ENCODE measurements at regions not wholly inside any gene's neighbourhood (a gene's known extent, or its start where the extent isn't known, plus 50 kb on each side); places are given as distances from the start of the nearest gene placed in this dataset.
"Not testable (repeated sequence)": the region's sequence is repeated elsewhere in the genome, so short reads cannot be mapped to it uniquely, and the experiment has no call there.

DNA sequence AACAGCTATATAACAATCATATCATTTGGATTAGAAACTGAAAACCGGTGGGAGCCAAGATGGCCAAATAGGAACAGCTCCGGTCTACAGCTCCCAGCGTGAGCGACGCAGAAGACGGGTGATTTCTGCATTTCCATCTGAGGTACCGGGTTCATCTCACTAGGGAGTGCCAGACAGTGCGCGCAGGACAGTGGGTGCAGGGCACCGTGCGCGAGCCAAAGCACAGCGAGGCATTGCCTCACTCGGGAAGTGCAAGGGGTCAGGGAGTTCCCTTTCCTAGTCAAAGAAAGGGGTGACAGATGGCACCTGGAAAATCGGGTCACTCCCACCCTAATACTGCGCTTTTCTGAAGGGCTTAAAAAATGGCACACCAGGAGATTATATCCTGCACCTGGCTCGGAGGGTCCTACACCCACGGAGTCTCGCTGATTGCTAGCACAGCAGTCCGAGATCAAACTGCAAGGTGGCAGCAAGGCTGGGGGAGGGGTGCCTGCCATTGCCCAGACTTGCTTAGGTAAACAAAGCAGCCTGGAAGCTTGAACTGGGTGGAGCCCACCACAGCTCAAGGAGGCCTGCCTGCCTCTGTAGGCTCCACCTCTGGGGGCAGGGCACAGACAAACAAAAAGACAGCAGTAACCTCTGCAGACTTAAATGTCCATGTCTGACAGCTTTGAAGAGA is 1041.5 kb downstream of the SLC6A15 start:
- WGBS: 92% methylated on average over 20 of the region's 20 CpGs
- H3K9me3 ChIP-seq (ENCODE audit: control insufficient read depth in 4 of 4, low read length in 3 of 4); H3K9ac ChIP-seq (ENCODE audit: low read depth in 1 of 2, low read length in 2 of 2); H3K4me1 ChIP-seq (ENCODE audit: control insufficient read depth in 4 of 4, insufficient read depth in 4 of 4, low read length in 3 of 4); DNase-seq (ENCODE audit: low spot score); H3K4me3 ChIP-seq (ENCODE audit: low read depth in 1 of 3, low read length in 3 of 3); H3K36me3 ChIP-seq (ENCODE audit: control insufficient read depth in 4 of 4, insufficient read depth in 3 of 4, low read depth in 1 of 4, low read length in 3 of 4); H3K27ac ChIP-seq (ENCODE audit: low read depth in 1 of 2, low read length in 2 of 2); H3K27me3 ChIP-seq (ENCODE audit: control insufficient read depth in 4 of 4, insufficient read depth in 4 of 4, low read length in 3 of 4): not testable (repeated sequence)

DNA sequence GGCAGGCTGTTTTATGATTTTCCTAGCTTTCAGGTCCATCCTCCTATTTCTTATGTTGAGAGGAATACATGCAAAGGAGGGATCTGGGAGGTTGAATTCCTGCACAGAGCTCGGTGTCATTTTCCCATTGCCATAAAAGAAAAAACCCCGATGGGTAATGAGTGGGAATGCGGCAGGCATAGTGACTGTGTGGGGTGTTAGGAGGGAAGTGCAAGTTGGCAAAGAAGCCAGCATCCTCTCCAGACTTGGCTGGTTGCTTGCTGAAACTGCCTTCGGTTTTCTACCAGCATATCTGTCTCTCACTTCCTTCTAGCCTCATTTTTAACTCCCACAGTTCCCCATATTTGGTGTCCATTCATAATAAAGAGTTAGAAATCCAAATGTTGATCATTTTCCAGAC is 1046.1 kb downstream of the SLC6A15 start:
- no peak for DNase-seq (ENCODE audit: low spot score)
- Histone ChIP-seq H3K9ac (ENCODE audit: low read depth in 1 of 2, low read length in 2 of 2) (no peak overlapping the region), H3K4me3 (ENCODE audit: low read depth in 1 of 3, low read length in 3 of 3) (no peak overlapping the region), H3K9me3 (ENCODE audit: control insufficient read depth in 4 of 4, low read length in 3 of 4) (no peaks in the 10 kb centered on the region), H3K4me1 (ENCODE audit: control insufficient read depth in 4 of 4, insufficient read depth in 4 of 4, low read length in 3 of 4) (no peaks in the 10 kb centered on the region), H3K27ac (ENCODE audit: low read depth in 1 of 2, low read length in 2 of 2) (no peak overlapping the region), H3K27me3 (ENCODE audit: control insufficient read depth in 4 of 4, insufficient read depth in 4 of 4, low read length in 3 of 4) (peaks cover 0 to 3% (median 0%) of the 10 kb centered on the region in 4 donors), H3K36me3 (ENCODE audit: control insufficient read depth in 4 of 4, insufficient read depth in 3 of 4, low read depth in 1 of 4, low read length in 3 of 4) (no peaks in the 10 kb centered on the region)
- 78% methylated on average over 4 of the region's 4 CpGs for WGBS
- TF ChIP-seq, protein P1, sequence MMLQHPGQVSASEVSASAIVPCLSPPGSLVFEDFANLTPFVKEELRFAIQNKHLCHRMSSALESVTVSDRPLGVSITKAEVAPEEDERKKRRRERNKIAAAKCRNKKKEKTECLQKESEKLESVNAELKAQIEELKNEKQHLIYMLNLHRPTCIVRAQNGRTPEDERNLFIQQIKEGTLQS (IDR thresholded peaks at IDR 0.05): no peak
- TF ChIP-seq, protein P2, sequence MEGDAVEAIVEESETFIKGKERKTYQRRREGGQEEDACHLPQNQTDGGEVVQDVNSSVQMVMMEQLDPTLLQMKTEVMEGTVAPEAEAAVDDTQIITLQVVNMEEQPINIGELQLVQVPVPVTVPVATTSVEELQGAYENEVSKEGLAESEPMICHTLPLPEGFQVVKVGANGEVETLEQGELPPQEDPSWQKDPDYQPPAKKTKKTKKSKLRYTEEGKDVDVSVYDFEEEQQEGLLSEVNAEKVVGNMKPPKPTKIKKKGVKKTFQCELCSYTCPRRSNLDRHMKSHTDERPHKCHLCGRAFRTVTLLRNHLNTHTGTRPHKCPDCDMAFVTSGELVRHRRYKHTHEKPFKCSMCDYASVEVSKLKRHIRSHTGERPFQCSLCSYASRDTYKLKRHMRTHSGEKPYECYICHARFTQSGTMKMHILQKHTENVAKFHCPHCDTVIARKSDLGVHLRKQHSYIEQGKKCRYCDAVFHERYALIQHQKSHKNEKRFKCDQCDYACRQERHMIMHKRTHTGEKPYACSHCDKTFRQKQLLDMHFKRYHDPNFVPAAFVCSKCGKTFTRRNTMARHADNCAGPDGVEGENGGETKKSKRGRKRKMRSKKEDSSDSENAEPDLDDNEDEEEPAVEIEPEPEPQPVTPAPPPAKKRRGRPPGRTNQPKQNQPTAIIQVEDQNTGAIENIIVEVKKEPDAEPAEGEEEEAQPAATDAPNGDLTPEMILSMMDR (IDR thresholded peaks at IDR 0.05; ENCODE audit: low read depth, low read length, missing input control): no peak
- no peak for TF ChIP-seq RXRA (IDR thresholded peaks at IDR 0.05)

DNA sequence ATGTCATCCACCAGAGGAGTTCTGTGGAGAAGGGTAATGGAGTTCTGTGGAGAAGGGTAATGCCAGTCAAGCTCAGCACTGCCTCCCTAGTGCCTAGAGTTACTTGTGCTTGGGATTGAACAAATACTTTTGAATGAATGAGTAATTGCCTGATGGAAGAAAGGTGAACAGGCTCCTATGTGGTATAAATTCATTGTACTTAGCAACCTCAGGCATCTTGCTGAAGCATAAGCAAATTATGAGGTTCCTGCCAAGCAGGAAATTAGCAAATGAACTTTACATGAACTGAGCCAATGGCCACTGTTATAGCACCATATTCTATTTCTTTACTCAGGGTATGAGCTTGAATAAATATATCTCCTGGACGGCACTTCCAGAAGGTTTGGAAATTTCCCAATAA is 1047.2 kb downstream of the SLC6A15 start:
- Histone ChIP-seq H3K4me1 (ENCODE audit: control insufficient read depth in 4 of 4, insufficient read depth in 4 of 4, low read length in 3 of 4) (no peaks in the 10 kb centered on the region), H3K4me3 (ENCODE audit: low read depth in 1 of 3, low read length in 3 of 3) (no peak overlapping the region), H3K9ac (ENCODE audit: low read depth in 1 of 2, low read length in 2 of 2) (no peak overlapping the region), H3K36me3 (ENCODE audit: control insufficient read depth in 4 of 4, insufficient read depth in 3 of 4, low read depth in 1 of 4, low read length in 3 of 4) (no peaks in the 10 kb centered on the region), H3K27ac (ENCODE audit: low read depth in 1 of 2, low read length in 2 of 2) (no peak overlapping the region), H3K27me3 (ENCODE audit: control insufficient read depth in 4 of 4, insufficient read depth in 4 of 4, low read length in 3 of 4) (peaks cover 0 to 3% (median 0%) of the 10 kb centered on the region in 4 donors), H3K9me3 (ENCODE audit: control insufficient read depth in 4 of 4, low read length in 3 of 4) (no peaks in the 10 kb centered on the region)
- DNase-seq (ENCODE audit: low spot score): no peak
- no peak for TF ChIP-seq NR2F2 (IDR thresholded peaks at IDR 0.05)
- TF ChIP-seq TAF1 (conservative IDR thresholded peaks at IDR 0.05): no peak
- TF ChIP-seq RAD21 (IDR thresholded peaks at IDR 0.05): no peak
- TF ChIP-seq GABPA (IDR thresholded peaks at IDR 0.05 in 1 of 2, conservative IDR thresholded peaks at IDR 0.05 in 1 of 2): no peak
- no peak for TF ChIP-seq EGR1 (IDR thresholded peaks at IDR 0.05; ENCODE audit: low read depth in 2 of 2)
- no peak for TF ChIP-seq JUND (IDR thresholded peaks at IDR 0.05)
- no peak for TF ChIP-seq YY1 (IDR thresholded peaks at IDR 0.05)
- TF ChIP-seq, protein P1 (IDR thresholded peaks at IDR 0.05): no peak
- TF ChIP-seq RXRA (IDR thresholded peaks at IDR 0.05): no peak
- TF ChIP-seq FOXA2 (IDR thresholded peaks at IDR 0.05): no peak
- TF ChIP-seq, protein P3, sequence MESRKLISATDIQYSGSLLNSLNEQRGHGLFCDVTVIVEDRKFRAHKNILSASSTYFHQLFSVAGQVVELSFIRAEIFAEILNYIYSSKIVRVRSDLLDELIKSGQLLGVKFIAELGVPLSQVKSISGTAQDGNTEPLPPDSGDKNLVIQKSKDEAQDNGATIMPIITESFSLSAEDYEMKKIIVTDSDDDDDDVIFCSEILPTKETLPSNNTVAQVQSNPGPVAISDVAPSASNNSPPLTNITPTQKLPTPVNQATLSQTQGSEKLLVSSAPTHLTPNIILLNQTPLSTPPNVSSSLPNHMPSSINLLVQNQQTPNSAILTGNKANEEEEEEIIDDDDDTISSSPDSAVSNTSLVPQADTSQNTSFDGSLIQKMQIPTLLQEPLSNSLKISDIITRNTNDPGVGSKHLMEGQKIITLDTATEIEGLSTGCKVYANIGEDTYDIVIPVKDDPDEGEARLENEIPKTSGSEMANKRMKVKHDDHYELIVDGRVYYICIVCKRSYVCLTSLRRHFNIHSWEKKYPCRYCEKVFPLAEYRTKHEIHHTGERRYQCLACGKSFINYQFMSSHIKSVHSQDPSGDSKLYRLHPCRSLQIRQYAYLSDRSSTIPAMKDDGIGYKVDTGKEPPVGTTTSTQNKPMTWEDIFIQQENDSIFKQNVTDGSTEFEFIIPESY (IDR thresholded peaks at IDR 0.05): no peak
- TF ChIP-seq, protein P2 (IDR thresholded peaks at IDR 0.05; ENCODE audit: low read depth, low read length, missing input control): no peak
- WGBS: 63% methylated on average over 1 of the region's 1 CpG
